ENCODE measurements at regions not wholly inside any gene's neighbourhood (a gene's known extent, or its start where the extent isn't known, plus 50 kb on each side); places are given as distances from the start of the nearest gene placed in this dataset.

GRCh38 chr18:70500748-70501147 is 211.9 kb downstream of the SOCS6 start:
- TF ChIP-seq POLR2AphosphoS5 (IDR thresholded peaks at IDR 0.05; ENCODE audit: low read depth, low read length), result no peak
- TF ChIP-seq CTCF (IDR thresholded peaks at IDR 0.05 in 2 of 3, conservative IDR thresholded peaks at IDR 0.05 in 1 of 3; ENCODE audit: borderline replicate concordance in 1 of 3, insufficient read depth in 1 of 3, low read depth in 2 of 3, low read length in 2 of 3), result no peak
- TF ChIP-seq SIN3A (IDR thresholded peaks at IDR 0.05; ENCODE audit: low read depth), result no peak
- TF ChIP-seq MAX (IDR thresholded peaks at IDR 0.05), result no peak
- TF ChIP-seq EZH2 (IDR thresholded peaks at IDR 0.05), result no peak
- no peak for TF ChIP-seq REST (IDR thresholded peaks at IDR 0.05; ENCODE audit: low read depth)
- TF ChIP-seq CEBPB (IDR thresholded peaks at IDR 0.05; ENCODE audit: low read depth), result no peak
- no peak for TF ChIP-seq ELF1 (IDR thresholded peaks at IDR 0.05; ENCODE audit: borderline replicate concordance, low read depth)
- no peak for TF ChIP-seq POLR2A (IDR thresholded peaks at IDR 0.05; ENCODE audit: borderline replicate concordance, extremely low read depth, insufficient read depth, insufficient read length)
- TF ChIP-seq EZH2phosphoT487 (IDR thresholded peaks at IDR 0.05; ENCODE audit: borderline replicate concordance), result no peak
- no peak for TF ChIP-seq ZBTB33 (IDR thresholded peaks at IDR 0.05; ENCODE audit: extremely low read depth, insufficient replicate concordance, low read length)
- TF ChIP-seq EGR1 (IDR thresholded peaks at IDR 0.05; ENCODE audit: low read depth), result no peak
- no peak for TF ChIP-seq RAD21 (IDR thresholded peaks at IDR 0.05; ENCODE audit: low read depth)
- TF ChIP-seq CBX3 (IDR thresholded peaks at IDR 0.05; ENCODE audit: low read depth), result no peak

Data from HCT116 (cell line).